GM18907 (cell line): ENCODE measurements at regions not wholly inside any gene's neighbourhood (a gene's known extent, or its start where the extent isn't known, plus 50 kb on each side); places are given as distances from the start of the nearest gene placed in this dataset.

ENCODE experiments used
- ATAC-seq: cut with Tn5 transposase; IDR thresholded peaks from one replicate; pipeline ENCODE4 v1.9.1; 2021; ENCODE audit warnings: mild to moderate bottlenecking, moderate library complexity; ENCODE audit not compliant: unreplicated experiment

DNA sequence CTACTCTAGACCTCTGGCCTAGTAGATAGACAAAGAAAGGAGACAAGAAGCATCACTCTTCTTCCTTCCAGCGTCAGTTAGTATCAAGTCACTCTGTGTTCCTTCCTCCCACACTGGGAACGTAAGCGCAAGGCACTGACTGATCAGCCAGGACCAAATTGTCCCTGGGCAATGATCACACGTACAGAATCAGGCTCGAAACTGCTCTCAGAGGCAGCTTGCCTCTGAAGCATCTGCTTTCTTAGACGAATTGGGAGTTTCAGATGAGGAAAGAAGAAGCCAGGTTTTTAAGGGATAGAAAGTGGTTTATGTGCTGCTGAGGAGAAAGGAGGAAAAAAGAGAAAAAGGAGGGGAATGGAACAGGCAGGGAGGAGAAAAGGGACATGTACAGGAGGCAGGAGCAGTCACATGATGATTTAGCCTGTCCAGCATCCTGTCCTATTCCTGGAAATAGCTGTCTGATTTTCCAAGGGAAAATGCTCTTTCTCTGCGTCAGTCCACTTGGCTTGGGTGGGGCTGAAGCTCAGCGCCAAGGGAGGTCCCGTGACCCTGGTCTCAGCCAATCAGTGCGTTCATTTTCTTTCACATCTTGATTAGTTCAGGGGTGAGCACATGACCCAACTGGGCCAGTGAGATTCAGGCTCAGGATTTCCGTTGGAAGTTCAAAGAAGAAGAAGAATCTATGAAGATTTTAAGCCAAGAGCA lies 102.0 kb upstream of the PRICKLE2 start:
- ATAC-seq: no peak

DNA sequence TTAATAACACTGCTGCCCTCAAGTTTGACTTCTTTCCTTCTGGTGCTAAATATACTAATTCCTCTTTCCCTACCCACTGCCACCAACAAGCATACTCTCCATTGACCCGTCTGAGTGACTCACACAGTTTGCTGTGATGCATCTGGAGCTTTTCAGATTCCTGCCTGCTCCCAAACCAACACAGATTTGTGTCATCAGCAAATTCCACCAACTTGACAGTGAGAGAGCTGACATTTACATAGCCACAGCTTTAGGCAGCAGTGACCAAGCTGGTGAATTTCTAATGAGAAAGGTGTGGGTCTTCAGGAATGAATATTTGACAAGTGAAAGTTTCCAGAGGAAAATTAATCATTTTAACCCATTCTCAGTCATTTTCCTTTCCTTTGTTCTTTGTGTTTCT lies 96.5 kb upstream of the PRICKLE2 start:
- no peak for ATAC-seq

DNA sequence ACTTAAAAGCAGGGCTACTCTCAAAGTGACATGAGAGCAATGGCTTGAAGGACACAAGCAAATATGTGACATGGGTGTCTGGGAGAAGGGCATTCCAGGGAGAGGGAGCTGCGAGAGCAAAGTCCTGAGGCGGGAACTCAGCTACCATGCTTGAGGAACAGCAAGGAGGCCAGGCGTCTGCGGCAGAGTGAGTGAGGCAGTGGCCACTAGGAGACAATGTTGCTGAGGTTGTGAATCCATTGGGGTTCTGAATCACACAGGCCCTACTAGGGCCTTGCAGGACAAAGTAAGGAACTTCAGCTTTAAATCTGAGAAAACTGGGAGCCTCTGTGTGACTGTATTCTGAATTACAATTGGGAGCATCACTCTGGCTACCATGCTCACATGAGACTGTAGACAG lies 94.1 kb upstream of the PRICKLE2 start:
- no peak for ATAC-seq

DNA sequence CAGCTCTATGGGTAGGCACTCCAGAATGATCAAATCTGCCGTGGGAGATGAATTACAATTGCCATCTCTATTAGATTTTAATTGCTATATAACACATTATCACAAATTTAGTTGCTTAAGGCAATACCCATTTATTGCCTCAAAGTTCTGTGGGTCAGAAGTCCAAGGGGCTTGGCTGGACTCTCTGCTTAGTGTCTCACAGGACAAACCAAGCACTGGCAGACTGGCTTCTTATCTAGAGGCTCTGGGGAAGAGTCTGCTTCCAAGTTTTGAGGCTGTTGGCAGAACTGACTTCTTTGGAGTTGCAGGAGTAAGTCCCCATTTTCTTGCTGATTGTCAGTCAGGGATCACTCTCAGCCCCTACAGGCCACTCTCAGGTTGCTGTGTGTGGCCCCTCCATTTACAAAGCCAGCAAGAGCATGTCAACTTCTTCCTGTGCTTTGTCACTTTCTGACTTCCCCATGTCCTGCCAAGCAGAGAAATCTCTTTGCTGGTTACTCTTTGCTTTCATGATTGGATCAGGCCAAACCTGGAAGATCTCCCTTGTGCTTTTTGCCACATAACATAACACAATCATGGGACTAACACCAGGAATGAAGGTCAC lies 93.5 kb upstream of the PRICKLE2 start:
- ATAC-seq: no peak

DNA sequence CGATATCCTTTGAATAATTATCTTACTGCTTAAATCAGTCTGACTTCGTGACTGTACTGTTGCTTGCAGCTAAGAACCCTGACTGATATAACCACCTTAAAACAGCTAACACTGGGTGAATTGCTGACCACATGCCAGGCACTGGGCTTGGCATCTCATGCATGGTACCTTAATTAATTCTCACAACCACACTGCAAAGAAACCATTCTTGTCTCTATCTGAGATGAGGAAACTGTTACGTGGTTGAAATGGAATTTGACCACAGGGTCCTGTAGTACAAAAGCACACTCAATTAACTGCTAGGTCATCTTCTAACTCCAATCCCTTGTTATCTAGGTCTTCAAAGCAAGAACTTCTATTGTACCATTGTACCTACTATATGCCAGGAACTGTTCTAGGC lies 92.7 kb upstream of the PRICKLE2 start:
- no peak for ATAC-seq

DNA sequence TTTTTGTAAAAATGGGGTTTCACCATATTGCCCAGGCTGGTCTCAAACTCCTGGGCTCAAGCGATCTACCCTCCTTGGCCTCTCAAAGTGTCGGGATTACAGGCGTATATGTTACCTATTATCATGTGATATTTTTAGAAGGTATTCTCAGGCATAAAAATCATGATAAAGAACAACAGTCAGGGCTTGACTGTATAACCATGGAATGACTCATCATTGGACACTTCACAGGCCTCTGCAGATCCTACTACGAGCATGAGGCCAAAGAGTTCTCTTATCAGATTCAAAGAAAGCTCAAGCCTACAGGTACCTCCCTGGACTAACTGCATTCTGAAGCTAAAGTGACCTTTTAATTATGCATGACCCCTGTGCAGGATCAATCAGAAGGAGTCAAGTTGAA lies 91.7 kb upstream of the PRICKLE2 start:
- ATAC-seq: no peak

DNA sequence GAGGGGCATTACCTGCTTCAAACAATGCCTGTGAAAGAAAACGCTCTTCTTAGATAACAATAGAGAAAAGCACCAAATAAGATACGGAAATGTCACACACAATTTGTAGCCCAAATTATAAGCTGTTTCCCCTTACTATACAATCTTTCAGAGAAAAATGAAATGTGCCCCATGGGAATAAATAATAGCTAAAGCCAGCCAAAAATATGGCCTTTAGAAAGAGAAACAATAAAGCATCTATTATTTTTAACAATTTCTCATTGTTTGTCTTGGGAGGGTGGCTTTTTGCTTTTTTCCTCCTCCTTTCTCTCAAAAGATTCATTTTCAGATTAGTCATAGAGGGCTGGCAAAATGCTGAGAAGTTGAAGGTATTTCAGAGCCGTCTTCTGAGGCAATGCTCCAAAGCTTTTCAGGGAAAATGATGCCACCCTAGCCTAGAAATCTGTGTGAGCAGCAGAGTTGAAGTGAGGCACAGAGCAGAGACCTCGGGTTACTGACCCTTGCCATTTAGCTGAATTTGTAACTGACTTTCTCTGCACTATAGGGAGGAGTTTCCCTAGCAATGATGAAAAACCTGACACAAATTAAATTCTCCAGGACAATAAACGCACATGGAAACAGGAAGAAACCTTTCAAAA lies 86.3 kb upstream of the PRICKLE2 start:
- ATAC-seq: no peak

DNA sequence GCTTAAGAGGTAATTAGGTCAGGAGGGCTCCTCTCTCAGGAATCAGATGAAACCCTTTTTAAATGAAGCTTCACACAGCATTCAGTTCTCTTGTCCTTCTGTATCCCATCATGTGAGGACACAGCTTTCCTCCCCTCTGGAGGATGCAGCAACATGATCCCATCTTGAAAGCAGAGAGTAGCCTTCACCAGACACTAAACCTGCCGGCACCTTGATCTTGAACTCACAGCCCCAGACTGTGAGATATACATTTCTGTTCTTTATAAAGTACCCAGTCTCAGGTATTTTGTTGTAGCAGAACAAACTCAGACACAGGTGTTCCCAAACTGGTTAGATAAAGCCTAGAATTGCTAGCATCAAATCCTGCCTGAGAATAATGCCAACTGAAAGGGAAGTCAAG lies 83.7 kb upstream of the PRICKLE2 start:
- ATAC-seq: no peak

DNA sequence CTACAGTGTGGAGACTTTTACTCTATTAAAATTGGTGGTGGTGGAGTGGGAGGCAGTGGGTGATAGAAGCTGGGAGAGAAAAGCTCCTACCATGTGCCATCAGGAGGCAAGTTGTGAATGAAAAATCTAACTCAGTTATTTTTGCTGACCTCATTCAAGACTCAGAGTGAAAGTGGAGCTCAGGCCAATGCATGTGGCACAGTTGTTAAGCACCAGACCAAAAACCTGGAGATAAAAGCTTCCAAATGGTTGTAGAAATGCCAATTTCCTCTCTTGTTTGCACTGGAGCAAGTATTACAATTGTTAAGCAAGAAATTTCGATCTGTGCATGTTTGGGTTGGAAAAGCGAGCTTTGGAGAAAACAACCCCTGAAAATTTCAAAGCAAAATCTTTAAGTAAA lies 81.5 kb upstream of the PRICKLE2 start:
- no peak for ATAC-seq

DNA sequence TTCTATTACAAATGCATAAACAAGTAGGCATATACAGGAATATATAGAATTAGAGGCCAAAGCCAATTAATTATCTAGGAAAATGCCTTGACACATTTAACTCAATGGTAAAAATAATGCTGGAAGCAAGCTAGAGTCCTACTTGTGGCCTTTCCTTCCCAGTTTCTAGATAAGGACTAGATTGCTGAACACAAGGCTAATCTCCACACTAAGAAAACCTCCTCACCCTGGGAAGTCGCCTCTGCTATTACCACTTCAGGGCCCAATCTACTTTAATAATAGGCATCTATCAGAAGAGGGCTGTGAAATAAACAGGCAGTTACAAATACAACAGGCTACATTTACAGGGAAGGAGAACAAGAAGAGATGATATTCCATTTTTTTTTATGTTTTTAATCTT lies 80.5 kb upstream of the PRICKLE2 start:
- ATAC-seq: no peak

DNA sequence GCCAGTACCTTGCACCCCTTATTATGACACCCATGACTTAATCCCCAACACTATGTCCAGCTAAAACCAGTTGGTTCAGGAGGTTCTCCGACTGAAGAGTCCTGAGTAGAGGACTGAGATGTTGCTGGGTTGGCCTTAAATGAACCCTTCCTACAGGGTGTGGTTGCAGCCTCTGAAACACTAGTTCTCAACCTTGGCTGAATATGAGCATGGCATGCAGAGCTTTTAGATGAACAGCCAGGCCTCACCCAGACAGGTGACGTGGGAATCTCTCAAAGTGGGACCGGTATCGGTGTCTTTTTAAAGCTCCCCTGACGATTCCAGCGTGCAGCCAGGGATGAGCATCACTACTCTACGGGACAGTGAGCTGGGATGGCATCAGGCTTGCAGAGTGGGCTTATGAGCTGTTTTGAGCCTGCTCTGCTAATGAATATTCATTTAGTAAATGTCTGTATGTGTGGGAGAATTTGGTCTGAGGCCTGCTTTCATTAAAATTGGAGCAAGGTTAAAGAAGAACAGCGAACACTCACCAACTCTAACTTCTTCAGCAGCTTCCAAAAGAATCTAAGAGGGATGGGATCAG lies 79.7 kb upstream of the PRICKLE2 start:
- no peak for ATAC-seq

DNA sequence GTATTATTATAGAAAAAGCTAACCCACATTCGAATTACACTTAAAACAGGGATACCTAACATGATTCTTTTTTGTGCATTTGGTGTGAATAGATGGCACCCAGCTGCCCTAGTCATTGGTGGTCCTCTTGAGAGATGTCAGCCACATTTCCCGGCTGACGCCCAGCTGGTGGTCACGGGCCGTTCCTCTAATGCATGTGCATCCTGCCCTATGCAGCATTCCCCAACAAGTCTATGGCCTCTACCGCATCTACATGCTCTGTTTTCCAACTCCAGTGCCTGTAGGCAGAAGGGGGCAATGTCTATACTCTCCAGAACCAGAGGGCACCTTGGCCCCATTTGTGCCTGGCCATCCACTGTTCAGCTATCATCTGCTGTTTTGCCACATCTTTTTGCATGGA lies 78.6 kb upstream of the PRICKLE2 start:
- ATAC-seq: no peak

DNA sequence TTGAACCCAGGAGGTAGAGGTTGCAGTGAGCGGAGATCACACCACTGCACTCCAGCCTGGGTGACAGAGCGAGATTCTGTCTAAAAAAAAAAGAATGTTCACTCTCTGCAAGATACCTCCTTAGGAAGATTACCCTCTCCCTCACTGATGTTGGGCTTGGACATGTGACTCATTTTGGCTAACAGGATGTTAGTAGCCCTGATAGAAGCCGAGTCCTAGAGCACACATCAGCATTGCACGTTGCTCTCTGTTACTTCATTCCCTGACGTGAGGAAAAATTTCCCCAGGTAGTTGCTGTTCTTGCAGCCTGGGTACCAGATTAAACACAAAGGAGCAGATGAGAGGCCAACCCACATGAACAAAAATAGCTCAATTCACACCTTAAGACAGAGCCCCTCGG lies 78.1 kb upstream of the PRICKLE2 start:
- no peak for ATAC-seq

DNA sequence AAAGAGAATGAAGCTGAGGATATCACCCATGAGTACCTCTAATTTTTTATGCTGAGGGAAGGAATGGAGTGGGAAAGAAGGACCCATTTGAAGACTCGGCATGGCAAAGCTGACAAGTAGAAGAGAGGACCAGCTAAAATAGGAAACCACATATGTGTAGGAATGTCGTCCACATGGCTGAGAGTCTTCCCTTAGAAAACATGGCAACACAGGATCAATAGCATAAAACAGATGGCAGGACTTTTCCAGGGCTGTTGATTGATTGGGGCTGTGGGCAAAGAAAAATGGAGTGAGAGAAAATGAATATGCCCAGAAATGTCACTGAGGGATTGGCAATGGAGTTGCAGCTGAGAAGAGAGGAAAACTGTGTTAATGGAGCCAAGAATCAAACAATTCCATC lies 76.2 kb upstream of the PRICKLE2 start:
- ATAC-seq: no peak

DNA sequence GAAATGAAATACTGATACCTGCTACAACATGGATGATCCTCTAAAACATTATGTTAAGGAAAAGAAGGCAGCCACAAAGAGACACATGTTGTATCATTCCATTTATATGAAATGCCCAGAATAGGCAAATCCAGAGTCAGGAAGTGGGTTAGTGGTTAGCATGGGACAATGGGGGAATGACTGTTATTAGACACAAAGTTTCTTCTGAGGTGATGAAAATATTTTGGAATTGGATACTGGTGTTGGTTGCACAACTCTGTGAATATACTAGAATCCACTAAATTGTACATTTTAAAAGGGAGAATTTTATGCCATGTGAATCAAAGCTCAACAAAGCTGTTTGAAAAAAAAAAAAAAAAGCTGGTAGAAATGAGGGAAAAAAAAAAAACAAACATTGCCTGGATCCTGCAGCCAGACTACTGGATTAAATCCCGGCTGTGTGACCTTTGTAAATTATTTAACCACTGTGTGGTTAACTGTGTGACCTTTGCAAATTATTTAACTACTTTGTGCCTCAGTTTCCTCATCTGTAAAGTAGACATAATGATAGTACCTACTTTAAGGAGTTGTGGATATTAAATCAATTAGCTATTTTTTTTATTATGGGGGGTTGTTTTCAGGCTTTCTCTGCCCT lies 75.6 kb upstream of the PRICKLE2 start:
- no peak for ATAC-seq

DNA sequence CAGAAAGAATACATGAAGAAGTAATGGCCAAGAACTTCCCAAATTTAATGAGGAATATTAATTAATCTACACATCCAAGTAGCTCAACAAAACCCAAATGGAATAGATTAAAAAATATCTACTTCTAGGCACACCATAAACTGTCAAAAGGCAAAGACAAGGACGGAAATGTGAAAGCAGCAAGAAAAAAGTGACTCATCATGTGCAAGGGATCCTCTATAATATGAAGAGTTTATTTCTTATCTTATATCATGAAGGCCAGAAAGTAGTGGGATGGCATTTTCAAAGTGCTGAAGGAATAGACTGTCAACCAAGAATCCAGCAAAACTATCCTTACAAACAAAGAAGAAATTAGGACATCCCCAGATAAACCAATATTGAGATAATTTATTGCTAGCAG lies 73.9 kb upstream of the PRICKLE2 start:
- ATAC-seq: no peak

DNA sequence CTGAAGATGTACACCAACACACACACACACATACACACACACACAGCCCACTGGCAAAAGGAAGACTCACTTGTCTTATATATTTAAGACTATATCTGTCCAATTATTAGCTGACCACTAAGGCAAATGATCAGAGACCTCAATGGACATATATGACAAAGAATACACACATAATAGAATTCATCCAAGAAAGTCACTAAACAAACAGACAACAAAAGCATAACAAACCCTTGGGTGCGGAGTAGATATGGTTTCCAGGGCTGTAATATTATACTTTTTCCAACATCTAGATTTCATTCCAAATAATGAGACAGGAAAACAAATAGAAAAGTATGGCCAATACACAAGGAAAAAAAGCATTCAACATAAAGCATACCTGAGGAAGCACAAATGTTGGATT lies 72.3 kb upstream of the PRICKLE2 start:
- no peak for ATAC-seq

DNA sequence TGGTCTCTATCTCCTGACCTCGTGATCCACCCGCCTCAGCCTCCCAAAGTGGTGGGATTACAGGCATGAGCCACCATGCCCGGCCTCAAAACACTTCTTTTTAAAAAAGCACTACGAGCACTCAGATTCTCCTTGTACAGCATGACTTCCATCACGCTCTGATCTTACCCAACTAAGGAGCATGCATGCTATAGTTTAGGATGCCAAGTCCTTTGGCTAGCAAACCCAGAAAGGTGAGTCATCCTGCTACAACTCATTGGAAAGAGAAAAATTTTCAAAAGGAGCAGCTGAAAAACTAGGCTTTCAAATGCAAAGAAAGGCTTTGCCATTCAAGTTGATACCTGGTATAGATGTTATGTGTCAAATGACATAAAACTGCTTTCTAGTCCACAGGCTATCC lies 70.3 kb upstream of the PRICKLE2 start:
- no peak for ATAC-seq

DNA sequence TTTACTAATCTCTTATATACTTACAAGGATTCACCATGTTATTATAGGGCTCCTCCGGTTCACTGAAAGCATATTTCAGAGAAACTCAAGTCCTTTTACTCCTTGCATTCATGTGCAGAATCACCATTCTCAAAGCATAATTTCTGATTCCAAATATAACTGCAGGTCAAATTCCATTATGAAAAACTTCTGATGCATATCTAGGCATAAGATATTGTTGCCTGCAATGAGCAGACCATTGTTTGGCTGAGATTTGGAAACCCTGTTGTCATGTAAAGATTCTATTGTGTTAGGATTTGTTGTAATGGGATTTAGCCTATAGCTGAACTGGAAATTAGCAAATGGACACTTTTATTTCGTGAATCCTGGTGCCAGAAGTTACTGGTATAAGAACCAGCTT lies 69.5 kb upstream of the PRICKLE2 start:
- no peak for ATAC-seq

DNA sequence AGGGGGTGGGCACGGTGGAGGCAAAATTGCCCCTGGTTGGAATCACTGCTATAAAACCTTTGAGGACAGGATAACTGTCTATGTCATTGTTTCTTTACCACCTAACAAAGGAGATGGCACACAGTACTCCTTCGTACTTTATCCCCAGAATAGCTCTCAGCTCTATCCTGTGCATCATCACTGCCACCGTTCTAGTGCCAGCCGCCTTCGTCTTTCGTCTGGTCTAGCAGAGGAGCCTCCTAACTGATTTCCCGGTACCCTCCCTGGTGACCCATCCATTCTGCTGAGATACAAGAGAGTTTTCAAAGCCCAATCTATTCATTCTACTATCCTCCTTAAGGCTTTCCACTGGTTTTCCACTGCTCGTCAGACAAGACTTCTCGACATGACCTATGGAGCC lies 67.9 kb upstream of the PRICKLE2 start:
- no peak for ATAC-seq

DNA sequence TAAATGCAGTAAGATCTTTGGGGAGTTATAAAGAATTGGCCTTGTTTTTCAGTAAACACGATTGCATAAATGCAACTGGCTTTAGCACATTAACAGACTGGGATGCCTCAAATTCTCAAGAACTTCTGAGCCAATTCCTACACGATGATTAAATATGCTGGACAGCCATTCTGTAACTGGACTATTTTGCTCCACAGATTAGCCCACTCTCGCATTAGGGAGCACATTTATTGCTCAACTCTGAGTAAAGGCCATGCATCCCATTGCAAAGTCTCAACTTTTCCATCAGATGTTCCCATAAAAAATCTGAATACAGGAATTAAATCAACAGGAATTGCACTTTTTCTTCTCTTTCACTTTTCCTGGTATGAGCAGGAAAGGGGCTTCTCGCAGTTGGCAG lies 66.7 kb upstream of the PRICKLE2 start:
- no peak for ATAC-seq

DNA sequence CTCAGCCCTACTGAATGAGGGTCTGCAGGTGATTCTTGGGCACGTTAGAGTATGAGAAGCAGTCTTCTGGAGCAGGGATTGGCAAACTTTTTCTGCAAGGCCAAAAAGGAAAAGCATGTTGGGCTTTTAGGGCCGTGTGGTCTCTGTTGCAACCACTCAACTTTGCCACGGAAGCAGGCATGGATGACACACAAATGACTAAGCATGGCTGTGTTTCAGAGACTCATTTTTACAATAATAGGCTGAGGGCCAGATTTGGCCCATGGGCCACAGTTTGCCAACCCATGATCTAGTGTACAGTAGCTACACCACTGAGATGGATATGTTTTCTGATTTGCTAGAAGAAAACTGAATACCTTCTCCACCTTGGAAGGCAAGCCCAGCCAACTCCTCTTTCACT lies 66.1 kb upstream of the PRICKLE2 start:
- ATAC-seq: no peak
